ENCODE measurements at regions not wholly inside any gene's neighbourhood (a gene's known extent, or its start where the extent isn't known, plus 50 kb on each side); places are given as distances from the start of the nearest gene placed in this dataset.

DNA sequence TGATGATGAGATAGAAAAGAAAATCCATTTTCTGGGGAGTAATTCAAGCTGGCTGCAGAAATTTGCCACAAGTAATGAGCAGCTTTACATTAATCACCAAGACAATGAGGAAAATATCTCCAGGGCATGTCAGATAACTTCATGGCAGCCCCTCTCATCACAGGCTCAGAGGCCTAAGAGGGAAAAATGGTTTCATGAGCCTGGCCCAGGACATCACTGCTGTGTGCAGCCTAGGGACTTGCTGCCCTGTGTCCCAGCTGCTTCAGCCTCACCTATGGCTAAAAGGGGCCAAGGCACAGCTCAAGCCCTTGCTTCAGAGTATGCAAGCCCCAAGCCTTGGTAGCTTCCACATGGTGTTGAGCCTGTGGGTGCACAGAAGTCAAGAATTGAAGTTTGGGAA, 161.7 kb downstream of the OPA1 start:
- Histone ChIP-seq H3K9ac (no peak overlapping the region), H2AFZ (no peak overlapping the region), H3K4me3 (ENCODE audit: low read depth, low read length) (no peak overlapping the region), H3K79me2 (no peaks in the 10 kb centered on the region), H3K4me1 (no peaks in the 10 kb centered on the region), H3K27ac (no peak overlapping the region), H3K36me3 (ENCODE audit: control insufficient read depth, insufficient read depth, low read length) (no peaks in the 10 kb centered on the region), H3K27me3 (ENCODE audit: control insufficient read depth, insufficient read depth, low read length) (no peaks in the 10 kb centered on the region), H3K4me2 (ENCODE audit: low read length) (no peak overlapping the region), H3K9me3 (ENCODE audit: control insufficient read depth, low read length) (peaks cover 2% of the 10 kb centered on the region)
- TF ChIP-seq CTCF (IDR thresholded peaks at IDR 0.05) = no peak

- Histone ChIP-seq H2AFZ (no peak overlapping the region), H3K9ac (no peak overlapping the region), H3K4me3 (ENCODE audit: low read depth, low read length) (no peak overlapping the region), H3K27ac (no peak overlapping the region), H3K79me2 (no peaks in the 10 kb centered on the region), H3K4me1 (no peaks in the 10 kb centered on the region), H3K36me3 (ENCODE audit: control insufficient read depth, insufficient read depth, low read length) (no peaks in the 10 kb centered on the region), H3K4me2 (ENCODE audit: low read length) (no peak overlapping the region), H3K9me3 (ENCODE audit: control insufficient read depth, low read length) (peaks cover 2% of the 10 kb centered on the region), H3K27me3 (ENCODE audit: control insufficient read depth, insufficient read depth, low read length) (no peaks in the 10 kb centered on the region)
- TF ChIP-seq CTCF (IDR thresholded peaks at IDR 0.05) = no peak
Observed at GRCh38 chr3:193756536-193756935, 163.5 kb downstream of the OPA1 start.

DNA sequence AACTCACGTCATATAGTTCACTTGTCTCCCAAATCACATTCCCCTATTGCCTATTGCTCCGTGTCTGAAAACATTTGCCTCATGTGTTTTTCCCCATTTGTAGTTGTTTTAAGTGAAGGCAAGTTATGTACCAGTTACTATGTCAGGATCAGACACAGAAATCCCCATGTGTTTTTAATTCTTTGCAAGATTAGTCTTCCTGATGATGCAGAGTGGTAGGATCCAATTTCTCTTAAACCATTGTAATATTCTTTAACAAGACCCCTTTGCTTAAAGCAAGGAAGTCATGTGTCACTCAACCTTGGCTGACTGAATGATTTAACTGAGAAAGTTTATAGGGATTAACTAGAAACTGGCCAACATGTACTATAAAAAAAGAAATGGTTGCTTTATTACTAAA, 164.4 kb downstream of the OPA1 start:
- Histone ChIP-seq H3K27me3 (ENCODE audit: control insufficient read depth, insufficient read depth, low read length) (no peaks in the 10 kb centered on the region), H3K27ac (no peak overlapping the region), H3K4me2 (ENCODE audit: low read length) (no peak overlapping the region), H3K36me3 (ENCODE audit: control insufficient read depth, insufficient read depth, low read length) (no peaks in the 10 kb centered on the region), H3K4me3 (ENCODE audit: low read depth, low read length) (no peak overlapping the region), H3K9ac (no peak overlapping the region), H2AFZ (no peak overlapping the region), H3K4me1 (no peaks in the 10 kb centered on the region), H3K9me3 (ENCODE audit: control insufficient read depth, low read length) (peaks cover 2% of the 10 kb centered on the region), H3K79me2 (no peaks in the 10 kb centered on the region)
- no peak for TF ChIP-seq CTCF (IDR thresholded peaks at IDR 0.05)

DNA sequence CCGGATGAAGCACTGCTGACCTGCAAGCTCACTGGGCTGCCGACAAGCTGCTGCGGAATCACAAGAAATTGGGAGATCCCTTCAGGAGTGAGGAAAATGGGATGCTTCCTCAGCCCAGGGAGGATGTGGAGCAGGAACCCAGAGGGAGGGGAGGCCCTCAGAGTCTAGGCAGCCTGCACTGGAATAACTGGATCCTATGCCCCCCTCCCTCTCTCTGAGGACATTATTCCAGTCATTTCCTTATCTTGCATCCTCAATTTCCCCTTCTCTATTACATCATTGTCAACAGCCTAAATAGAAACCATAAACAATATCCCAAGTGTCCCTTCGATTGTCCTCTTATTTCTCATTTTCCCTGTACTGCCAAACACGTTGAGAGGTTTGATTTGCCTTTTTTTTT, 169.0 kb downstream of the OPA1 start:
- H3K27ac ChIP-seq = no peak overlapping the region
- peaks cover 16% of the 10 kb centered on the region for H3K4me1 ChIP-seq
- no peak overlapping the region for H2AFZ ChIP-seq
- no peak overlapping the region for H3K9ac ChIP-seq
- H3K4me2 ChIP-seq (ENCODE audit: low read length) = no peak overlapping the region
- TF ChIP-seq CTCF (IDR thresholded peaks at IDR 0.05) = no peak
- no peaks in the 10 kb centered on the region for H3K36me3 ChIP-seq (ENCODE audit: control insufficient read depth, insufficient read depth, low read length)
- H3K9me3 ChIP-seq (ENCODE audit: control insufficient read depth, low read length) = peaks cover 2% of the 10 kb centered on the region
- H3K27me3 ChIP-seq (ENCODE audit: control insufficient read depth, insufficient read depth, low read length) = no peaks in the 10 kb centered on the region
- no peaks in the 10 kb centered on the region for H3K79me2 ChIP-seq
- H3K4me3 ChIP-seq (ENCODE audit: low read depth, low read length) = no peak overlapping the region

- H3K27ac ChIP-seq = no peak overlapping the region
- TF ChIP-seq CTCF (IDR thresholded peaks at IDR 0.05) = no peak
- no peaks in the 10 kb centered on the region for H3K27me3 ChIP-seq (ENCODE audit: control insufficient read depth, insufficient read depth, low read length)
- H3K4me3 ChIP-seq (ENCODE audit: low read depth, low read length) = no peak overlapping the region
- H2AFZ ChIP-seq = no peak overlapping the region
- peaks cover 23% of the 10 kb centered on the region for H3K4me1 ChIP-seq
- H3K79me2 ChIP-seq = no peaks in the 10 kb centered on the region
- H3K4me2 ChIP-seq (ENCODE audit: low read length) = no peak overlapping the region
- no peaks in the 10 kb centered on the region for H3K36me3 ChIP-seq (ENCODE audit: control insufficient read depth, insufficient read depth, low read length)
- no peak overlapping the region for H3K9ac ChIP-seq
- H3K9me3 ChIP-seq (ENCODE audit: control insufficient read depth, low read length) = no peaks in the 10 kb centered on the region
Observed at GRCh38 chr3:193762657-193763056, 169.6 kb downstream of the OPA1 start.
